GM12892 (cell line): ENCODE measurements at regions not wholly inside any gene's neighbourhood (a gene's known extent, or its start where the extent isn't known, plus 50 kb on each side); places are given as distances from the start of the nearest gene placed in this dataset.

Experiments
- POLR2A ChIP-seq: IDR thresholded peaks from 2 replicates; pipeline ENCODE4 v1.6.1; 2011; ENCODE audit warnings: low read depth, low read length, control low read depth
- POLR2AphosphoS5 ChIP-seq: IDR thresholded peaks from 2 replicates; pipeline ENCODE4 v1.6.1; 2011; ENCODE audit warnings: low read depth, low read length, control low read depth
- TAF1 ChIP-seq: IDR thresholded peaks from 2 replicates; pipeline ENCODE4 v1.6.1; 2011; ENCODE audit warnings: low read depth, mild to moderate bottlenecking, control low read depth, low read length, borderline replicate concordance

GRCh38 chr2:16008856-16009255 lies 68.5 kb downstream of the MYCN start:
- no peak for TF ChIP-seq POLR2AphosphoS5
- TF ChIP-seq POLR2A: no peak
- no peak for TF ChIP-seq TAF1
